ENCODE measurements at regions not wholly inside any gene's neighbourhood (a gene's known extent, or its start where the extent isn't known, plus 50 kb on each side); places are given as distances from the start of the nearest gene placed in this dataset.

- peaks cover 3% of the 10 kb centered on the region for H3K9me3 ChIP-seq (replicated peaks; ENCODE audit: control insufficient read depth, insufficient read depth, low read length)
- no peaks in the 10 kb centered on the region for H3K9me1 ChIP-seq (replicated peaks; ENCODE audit: control insufficient read depth, extremely low read depth, insufficient read depth, low read length)
- H3K79me2 ChIP-seq (ENCODE audit: control insufficient read depth, insufficient read depth, low read length): no peaks in the 10 kb centered on the region
- H3K4me3 ChIP-seq (replicated peaks in 1 of 3; ENCODE audit: insufficient read depth in 1 of 3, low read depth in 1 of 3, low read length in 3 of 3): no peak overlapping the region
- BruUV-seq (replicated peaks): no TSS peak
- dilution Hi-C loops (cut with MboI; ENCODE audit: extremely low pct_ligation_motif_present, low sequenced_read_pairs): no loop called here
- FAIRE-seq (no peak), DNase-seq (ENCODE audit: low read depth, low spot score) (no peak)
- H3K9ac ChIP-seq (replicated peaks; ENCODE audit: extremely low read depth, insufficient read depth, low read length): no peak overlapping the region
- no peak overlapping the region for H3K4me2 ChIP-seq (ENCODE audit: insufficient read depth, low read length)
- H4K20me1 ChIP-seq (replicated peaks; ENCODE audit: control insufficient read depth, extremely low read depth, insufficient read depth, low read length): no peaks in the 10 kb centered on the region
- H3K4me1 ChIP-seq (ENCODE audit: control insufficient read depth, extremely low read depth, insufficient read depth, low read length): no peaks in the 10 kb centered on the region
- H3K27me3 ChIP-seq (ENCODE audit: control insufficient read depth in 2 of 2, insufficient read depth in 2 of 2, low read length in 2 of 2): no peaks in the 10 kb centered on the region
- ChIA-PET POLR2A (no interaction called here), CTCF (no interaction called here)
- H3K27ac ChIP-seq (ENCODE audit: insufficient read depth, low read depth, low read length): no peak overlapping the region
- intact Hi-C loops (cut with micrococcal nuclease): no loop called here
- no peaks in the 10 kb centered on the region for H3K36me3 ChIP-seq (ENCODE audit: control insufficient read depth in 2 of 2, extremely low read depth in 1 of 2, insufficient read depth in 2 of 2, low read length in 2 of 2)
- no peak overlapping the region for H2AFZ ChIP-seq (ENCODE audit: low read depth, low read length)
- no peak for TF ChIP-seq JUN (IDR thresholded peaks at IDR 0.05; ENCODE audit: borderline replicate concordance, insufficient read depth, insufficient read length, low read depth)
- no peak for TF ChIP-seq POLR2AphosphoS5 (IDR thresholded peaks at IDR 0.05; ENCODE audit: insufficient read depth, low read depth, low read length)
- TF ChIP-seq MAX (IDR thresholded peaks at IDR 0.05; ENCODE audit: insufficient read depth, insufficient read length): no peak
Measured at GRCh38 chr12:126400831-126401230, 1335.6 kb downstream of the AACS start.

GRCh38 chr12:126404293-126404881 is 1339.2 kb downstream of the AACS start:
- no peaks in the 10 kb centered on the region for H3K36me3 ChIP-seq (ENCODE audit: control insufficient read depth in 2 of 2, extremely low read depth in 1 of 2, insufficient read depth in 2 of 2, low read length in 2 of 2)
- no TSS peak for BruUV-seq (replicated peaks)
- H4K20me1 ChIP-seq (replicated peaks; ENCODE audit: control insufficient read depth, extremely low read depth, insufficient read depth, low read length): no peaks in the 10 kb centered on the region
- no peak overlapping the region for H3K4me2 ChIP-seq (ENCODE audit: insufficient read depth, low read length)
- H3K9me3 ChIP-seq (replicated peaks; ENCODE audit: control insufficient read depth, insufficient read depth, low read length): peaks cover 3% of the 10 kb centered on the region
- H2AFZ ChIP-seq (ENCODE audit: low read depth, low read length): no peak overlapping the region
- no peak for FAIRE-seq
- intact Hi-C loops (cut with micrococcal nuclease): no loop called here
- no peak overlapping the region for H3K27ac ChIP-seq (ENCODE audit: insufficient read depth, low read depth, low read length)
- dilution Hi-C loops (cut with MboI; ENCODE audit: extremely low pct_ligation_motif_present, low sequenced_read_pairs): no loop called here
- H3K4me3 ChIP-seq (replicated peaks in 1 of 3; ENCODE audit: insufficient read depth in 1 of 3, low read depth in 1 of 3, low read length in 3 of 3): no peak overlapping the region
- no peaks in the 10 kb centered on the region for H3K79me2 ChIP-seq (ENCODE audit: control insufficient read depth, insufficient read depth, low read length)
- TF ChIP-seq EZH2 (IDR thresholded peaks at IDR 0.05; ENCODE audit: borderline replicate concordance, low read depth, low read length, severe bottlenecking) (no peak), JUN (IDR thresholded peaks at IDR 0.05; ENCODE audit: borderline replicate concordance, insufficient read depth, insufficient read length, low read depth) (no peak), MAX (IDR thresholded peaks at IDR 0.05; ENCODE audit: insufficient read depth, insufficient read length) (no peak), POLR2AphosphoS5 (IDR thresholded peaks at IDR 0.05; ENCODE audit: insufficient read depth, low read depth, low read length) (no peak), MYC (IDR thresholded peaks at IDR 0.05; ENCODE audit: low read depth, low read length) (no peak), POLR2A (IDR thresholded peaks at IDR 0.05; ENCODE audit: low read depth, low read length) (no peak), FOS (IDR thresholded peaks at IDR 0.05; ENCODE audit: borderline replicate concordance, insufficient read depth, low read length) (no peak), GATA2 (IDR thresholded peaks at IDR 0.05; ENCODE audit: insufficient read depth, insufficient read length, low read depth, low read length) (no peak)
- TF ChIP-seq, protein P1, sequence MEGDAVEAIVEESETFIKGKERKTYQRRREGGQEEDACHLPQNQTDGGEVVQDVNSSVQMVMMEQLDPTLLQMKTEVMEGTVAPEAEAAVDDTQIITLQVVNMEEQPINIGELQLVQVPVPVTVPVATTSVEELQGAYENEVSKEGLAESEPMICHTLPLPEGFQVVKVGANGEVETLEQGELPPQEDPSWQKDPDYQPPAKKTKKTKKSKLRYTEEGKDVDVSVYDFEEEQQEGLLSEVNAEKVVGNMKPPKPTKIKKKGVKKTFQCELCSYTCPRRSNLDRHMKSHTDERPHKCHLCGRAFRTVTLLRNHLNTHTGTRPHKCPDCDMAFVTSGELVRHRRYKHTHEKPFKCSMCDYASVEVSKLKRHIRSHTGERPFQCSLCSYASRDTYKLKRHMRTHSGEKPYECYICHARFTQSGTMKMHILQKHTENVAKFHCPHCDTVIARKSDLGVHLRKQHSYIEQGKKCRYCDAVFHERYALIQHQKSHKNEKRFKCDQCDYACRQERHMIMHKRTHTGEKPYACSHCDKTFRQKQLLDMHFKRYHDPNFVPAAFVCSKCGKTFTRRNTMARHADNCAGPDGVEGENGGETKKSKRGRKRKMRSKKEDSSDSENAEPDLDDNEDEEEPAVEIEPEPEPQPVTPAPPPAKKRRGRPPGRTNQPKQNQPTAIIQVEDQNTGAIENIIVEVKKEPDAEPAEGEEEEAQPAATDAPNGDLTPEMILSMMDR (IDR thresholded peaks at IDR 0.05; ENCODE audit: extremely low read depth in 1 of 2, insufficient read depth in 1 of 2, low read depth in 1 of 2, low read length in 2 of 2): no peak
- ChIA-PET CTCF (no interaction called here), POLR2A (no interaction called here)
- no peak for DNase-seq (ENCODE audit: low read depth, low spot score)
- no peaks in the 10 kb centered on the region for H3K9me1 ChIP-seq (replicated peaks; ENCODE audit: control insufficient read depth, extremely low read depth, insufficient read depth, low read length)
- no peak overlapping the region for H3K9ac ChIP-seq (replicated peaks; ENCODE audit: extremely low read depth, insufficient read depth, low read length)
- H3K27me3 ChIP-seq (ENCODE audit: control insufficient read depth in 2 of 2, insufficient read depth in 2 of 2, low read length in 2 of 2): no peaks in the 10 kb centered on the region
- H3K4me1 ChIP-seq (ENCODE audit: control insufficient read depth, extremely low read depth, insufficient read depth, low read length): no peaks in the 10 kb centered on the region

All from endothelial cell of umbilical vein (primary cell).